ENCODE measurements at regions not wholly inside any gene's neighbourhood (a gene's known extent, or its start where the extent isn't known, plus 50 kb on each side); places are given as distances from the start of the nearest gene placed in this dataset.

DNA sequence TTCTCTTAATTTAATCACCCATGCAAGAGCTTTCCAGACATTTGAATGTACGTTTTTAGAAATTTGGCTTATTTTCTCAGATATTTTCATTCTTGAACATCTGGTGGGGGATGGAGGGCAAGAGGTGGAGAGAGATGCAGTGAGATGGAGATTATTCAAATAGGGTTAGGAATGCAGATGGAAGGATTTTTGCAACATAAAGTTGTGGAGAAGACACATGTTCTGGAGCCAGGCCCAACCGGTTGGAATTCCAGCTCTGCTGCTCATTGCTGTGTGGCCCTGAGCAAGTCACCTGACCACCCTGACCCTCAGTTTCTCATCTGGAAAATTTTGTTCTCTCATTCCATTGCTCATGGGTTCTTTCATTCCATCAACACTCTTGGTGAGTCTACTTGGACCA is 66.9 kb downstream of the IRX3 start (continued):
- TF ChIP-seq POLR2AphosphoS5 (IDR thresholded peaks at IDR 0.05; ENCODE audit: low read depth) (no peak), EZH2phosphoT487 (IDR thresholded peaks at IDR 0.05; ENCODE audit: unreplicated experiment) (no peak)
- TF ChIP-seq, protein P1, sequence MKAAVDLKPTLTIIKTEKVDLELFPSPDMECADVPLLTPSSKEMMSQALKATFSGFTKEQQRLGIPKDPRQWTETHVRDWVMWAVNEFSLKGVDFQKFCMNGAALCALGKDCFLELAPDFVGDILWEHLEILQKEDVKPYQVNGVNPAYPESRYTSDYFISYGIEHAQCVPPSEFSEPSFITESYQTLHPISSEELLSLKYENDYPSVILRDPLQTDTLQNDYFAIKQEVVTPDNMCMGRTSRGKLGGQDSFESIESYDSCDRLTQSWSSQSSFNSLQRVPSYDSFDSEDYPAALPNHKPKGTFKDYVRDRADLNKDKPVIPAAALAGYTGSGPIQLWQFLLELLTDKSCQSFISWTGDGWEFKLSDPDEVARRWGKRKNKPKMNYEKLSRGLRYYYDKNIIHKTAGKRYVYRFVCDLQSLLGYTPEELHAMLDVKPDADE (IDR thresholded peaks at IDR 0.05), result no peak

DNA sequence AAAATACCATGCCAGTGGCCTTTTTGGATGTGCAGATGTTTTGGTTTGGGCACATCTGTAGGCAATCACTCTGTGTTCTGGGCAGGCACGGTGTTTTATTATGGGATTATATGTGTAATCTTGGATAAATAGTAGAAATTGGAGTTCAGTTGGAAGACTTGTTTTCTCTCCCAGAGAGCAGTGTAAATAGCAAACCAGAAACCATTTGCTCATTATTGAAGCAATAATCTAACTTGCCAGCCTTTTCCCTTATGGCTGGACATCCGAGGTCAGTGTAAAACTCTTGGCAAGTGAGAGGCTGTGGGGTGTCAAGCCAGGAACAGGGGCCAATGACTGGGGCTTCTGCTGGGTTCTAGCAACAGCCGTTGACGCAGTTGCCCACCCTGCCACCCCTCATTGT is 69.9 kb downstream of the IRX3 start:
- no peaks in the 10 kb centered on the region for H3K4me1 Mint-ChIP-seq
- peaks cover 2% of the 10 kb centered on the region for H3K27me3 Mint-ChIP-seq (ENCODE audit: insufficient read depth, low read depth, poor library complexity)
- no peak overlapping the region for H2AFZ ChIP-seq
- no peak overlapping the region for H3K27ac ChIP-seq (ENCODE audit: low read depth)
- no peak for ATAC-seq
- H3K4me1 ChIP-seq (ENCODE audit: insufficient read depth), result no peaks in the 10 kb centered on the region
- H3F3A ChIP-seq (replicated peaks; ENCODE audit: low read depth), result no peaks in the 10 kb centered on the region
- H3K36me3 ChIP-seq (ENCODE audit: insufficient read depth), result no peaks in the 10 kb centered on the region
- no peaks in the 10 kb centered on the region for H3K9me3 Mint-ChIP-seq
- H3K4me3 ChIP-seq, result no peak overlapping the region
- no peaks in the 10 kb centered on the region for H3K9me2 ChIP-seq (ENCODE audit: insufficient read depth)
- H3K27me3 ChIP-seq (ENCODE audit: insufficient read depth), result no peaks in the 10 kb centered on the region
- no peak overlapping the region for H3K4me3 Mint-ChIP-seq
- no peak overlapping the region for H3K4me2 ChIP-seq
- no peak overlapping the region for H3K27ac Mint-ChIP-seq
- H3K36me3 Mint-ChIP-seq (ENCODE audit: low read depth), result no peaks in the 10 kb centered on the region
- no peaks in the 10 kb centered on the region for H3K79me2 ChIP-seq (replicated peaks; ENCODE audit: insufficient read depth)
- H4K20me1 ChIP-seq (replicated peaks; ENCODE audit: insufficient read depth), result no peaks in the 10 kb centered on the region
- no peak for DNase-seq (ENCODE audit: low spot score)
- TF ChIP-seq EZH2 (IDR thresholded peaks at IDR 0.05; ENCODE audit: low read depth, unreplicated experiment), result no peak
- TF ChIP-seq STAT1 (IDR thresholded peaks at IDR 0.05; ENCODE audit: unreplicated experiment), result no peak
- TF ChIP-seq, protein P2, sequence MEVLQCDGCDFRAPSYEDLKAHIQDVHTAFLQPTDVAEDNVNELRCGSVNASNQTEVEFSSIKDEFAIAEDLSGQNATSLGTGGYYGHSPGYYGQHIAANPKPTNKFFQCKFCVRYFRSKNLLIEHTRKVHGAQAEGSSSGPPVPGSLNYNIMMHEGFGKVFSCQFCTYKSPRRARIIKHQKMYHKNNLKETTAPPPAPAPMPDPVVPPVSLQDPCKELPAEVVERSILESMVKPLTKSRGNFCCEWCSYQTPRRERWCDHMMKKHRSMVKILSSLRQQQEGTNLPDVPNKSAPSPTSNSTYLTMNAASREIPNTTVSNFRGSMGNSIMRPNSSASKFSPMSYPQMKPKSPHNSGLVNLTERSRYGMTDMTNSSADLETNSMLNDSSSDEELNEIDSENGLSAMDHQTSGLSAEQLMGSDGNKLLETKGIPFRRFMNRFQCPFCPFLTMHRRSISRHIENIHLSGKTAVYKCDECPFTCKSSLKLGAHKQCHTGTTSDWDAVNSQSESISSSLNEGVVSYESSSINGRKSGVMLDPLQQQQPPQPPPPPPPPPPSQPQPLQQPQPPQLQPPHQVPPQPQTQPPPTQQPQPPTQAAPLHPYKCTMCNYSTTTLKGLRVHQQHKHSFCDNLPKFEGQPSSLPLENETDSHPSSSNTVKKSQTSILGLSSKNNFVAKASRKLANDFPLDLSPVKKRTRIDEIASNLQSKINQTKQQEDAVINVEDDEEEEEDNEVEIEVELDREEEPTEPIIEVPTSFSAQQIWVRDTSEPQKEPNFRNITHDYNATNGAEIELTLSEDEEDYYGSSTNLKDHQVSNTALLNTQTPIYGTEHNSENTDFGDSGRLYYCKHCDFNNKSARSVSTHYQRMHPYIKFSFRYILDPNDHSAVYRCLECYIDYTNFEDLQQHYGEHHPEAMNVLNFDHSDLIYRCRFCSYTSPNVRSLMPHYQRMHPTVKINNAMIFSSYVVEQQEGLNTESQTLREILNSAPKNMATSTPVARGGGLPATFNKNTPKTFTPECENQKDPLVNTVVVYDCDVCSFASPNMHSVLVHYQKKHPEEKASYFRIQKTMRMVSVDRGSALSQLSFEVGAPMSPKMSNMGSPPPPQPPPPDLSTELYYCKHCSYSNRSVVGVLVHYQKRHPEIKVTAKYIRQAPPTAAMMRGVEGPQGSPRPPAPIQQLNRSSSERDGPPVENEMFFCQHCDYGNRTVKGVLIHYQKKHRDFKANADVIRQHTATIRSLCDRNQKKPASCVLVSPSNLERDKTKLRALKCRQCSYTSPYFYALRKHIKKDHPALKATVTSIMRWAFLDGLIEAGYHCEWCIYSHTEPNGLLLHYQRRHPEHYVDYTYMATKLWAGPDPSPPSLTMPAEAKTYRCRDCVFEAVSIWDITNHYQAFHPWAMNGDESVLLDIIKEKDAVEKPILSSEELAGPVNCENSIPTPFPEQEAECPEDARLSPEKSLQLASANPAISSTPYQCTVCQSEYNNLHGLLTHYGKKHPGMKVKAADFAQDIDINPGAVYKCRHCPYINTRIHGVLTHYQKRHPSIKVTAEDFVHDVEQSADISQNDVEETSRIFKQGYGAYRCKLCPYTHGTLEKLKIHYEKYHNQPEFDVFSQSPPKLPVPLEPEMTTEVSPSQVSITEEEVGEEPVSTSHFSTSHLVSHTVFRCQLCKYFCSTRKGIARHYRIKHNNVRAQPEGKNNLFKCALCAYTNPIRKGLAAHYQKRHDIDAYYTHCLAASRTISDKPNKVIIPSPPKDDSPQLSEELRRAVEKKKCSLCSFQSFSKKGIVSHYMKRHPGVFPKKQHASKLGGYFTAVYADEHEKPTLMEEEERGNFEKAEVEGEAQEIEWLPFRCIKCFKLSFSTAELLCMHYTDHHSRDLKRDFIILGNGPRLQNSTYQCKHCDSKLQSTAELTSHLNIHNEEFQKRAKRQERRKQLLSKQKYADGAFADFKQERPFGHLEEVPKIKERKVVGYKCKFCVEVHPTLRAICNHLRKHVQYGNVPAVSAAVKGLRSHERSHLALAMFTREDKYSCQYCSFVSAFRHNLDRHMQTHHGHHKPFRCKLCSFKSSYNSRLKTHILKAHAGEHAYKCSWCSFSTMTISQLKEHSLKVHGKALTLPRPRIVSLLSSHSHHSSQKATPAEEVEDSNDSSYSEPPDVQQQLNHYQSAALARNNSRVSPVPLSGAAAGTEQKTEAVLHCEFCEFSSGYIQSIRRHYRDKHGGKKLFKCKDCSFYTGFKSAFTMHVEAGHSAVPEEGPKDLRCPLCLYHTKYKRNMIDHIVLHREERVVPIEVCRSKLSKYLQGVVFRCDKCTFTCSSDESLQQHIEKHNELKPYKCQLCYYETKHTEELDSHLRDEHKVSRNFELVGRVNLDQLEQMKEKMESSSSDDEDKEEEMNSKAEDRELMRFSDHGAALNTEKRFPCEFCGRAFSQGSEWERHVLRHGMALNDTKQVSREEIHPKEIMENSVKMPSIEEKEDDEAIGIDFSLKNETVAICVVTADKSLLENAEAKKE (CRISPR knock-in tag; IDR thresholded peaks at IDR 0.05), result no peak
- no peak for TF ChIP-seq CREB1 (CRISPR knock-in tag; IDR thresholded peaks at IDR 0.05; ENCODE audit: low read depth)
- TF ChIP-seq ZNF114 (CRISPR knock-in tag; IDR thresholded peaks at IDR 0.05), result no peak
- TF ChIP-seq EZH2phosphoT487 (IDR thresholded peaks at IDR 0.05; ENCODE audit: unreplicated experiment), result no peak
- TF ChIP-seq, protein P3, sequence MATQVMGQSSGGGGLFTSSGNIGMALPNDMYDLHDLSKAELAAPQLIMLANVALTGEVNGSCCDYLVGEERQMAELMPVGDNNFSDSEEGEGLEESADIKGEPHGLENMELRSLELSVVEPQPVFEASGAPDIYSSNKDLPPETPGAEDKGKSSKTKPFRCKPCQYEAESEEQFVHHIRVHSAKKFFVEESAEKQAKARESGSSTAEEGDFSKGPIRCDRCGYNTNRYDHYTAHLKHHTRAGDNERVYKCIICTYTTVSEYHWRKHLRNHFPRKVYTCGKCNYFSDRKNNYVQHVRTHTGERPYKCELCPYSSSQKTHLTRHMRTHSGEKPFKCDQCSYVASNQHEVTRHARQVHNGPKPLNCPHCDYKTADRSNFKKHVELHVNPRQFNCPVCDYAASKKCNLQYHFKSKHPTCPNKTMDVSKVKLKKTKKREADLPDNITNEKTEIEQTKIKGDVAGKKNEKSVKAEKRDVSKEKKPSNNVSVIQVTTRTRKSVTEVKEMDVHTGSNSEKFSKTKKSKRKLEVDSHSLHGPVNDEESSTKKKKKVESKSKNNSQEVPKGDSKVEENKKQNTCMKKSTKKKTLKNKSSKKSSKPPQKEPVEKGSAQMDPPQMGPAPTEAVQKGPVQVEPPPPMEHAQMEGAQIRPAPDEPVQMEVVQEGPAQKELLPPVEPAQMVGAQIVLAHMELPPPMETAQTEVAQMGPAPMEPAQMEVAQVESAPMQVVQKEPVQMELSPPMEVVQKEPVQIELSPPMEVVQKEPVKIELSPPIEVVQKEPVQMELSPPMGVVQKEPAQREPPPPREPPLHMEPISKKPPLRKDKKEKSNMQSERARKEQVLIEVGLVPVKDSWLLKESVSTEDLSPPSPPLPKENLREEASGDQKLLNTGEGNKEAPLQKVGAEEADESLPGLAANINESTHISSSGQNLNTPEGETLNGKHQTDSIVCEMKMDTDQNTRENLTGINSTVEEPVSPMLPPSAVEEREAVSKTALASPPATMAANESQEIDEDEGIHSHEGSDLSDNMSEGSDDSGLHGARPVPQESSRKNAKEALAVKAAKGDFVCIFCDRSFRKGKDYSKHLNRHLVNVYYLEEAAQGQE (IDR thresholded peaks at IDR 0.05; ENCODE audit: unreplicated experiment), result no peak
- no peak for TF ChIP-seq POLR2AphosphoS5 (IDR thresholded peaks at IDR 0.05; ENCODE audit: low read depth)
- no peak for TF ChIP-seq NANOG (IDR thresholded peaks at IDR 0.05; ENCODE audit: borderline replicate concordance)
- TF ChIP-seq CTCF (conservative IDR thresholded peaks at IDR 0.05; ENCODE audit: low read depth in 2 of 2), result no peak
- no peak for TF ChIP-seq JUNB (IDR thresholded peaks at IDR 0.05; ENCODE audit: unreplicated experiment)
- TF ChIP-seq, protein P1 (IDR thresholded peaks at IDR 0.05), result no peak
